MG63 (cell line): ENCODE measurements at regions not wholly inside any gene's neighbourhood (a gene's known extent, or its start where the extent isn't known, plus 50 kb on each side); places are given as distances from the start of the nearest gene placed in this dataset.

Source experiments
- DNase-seq: peaks from one replicate; pipeline ENCODE4 v3.0.0-alpha.2; 2020
- H3K27me3 ChIP-seq: fragments of 250-450 bp; sonication (Bioruptor Pico); 2 replicates; pipeline ENCODE4 v1.5.1; 2020; ENCODE audit warnings: mild to moderate bottlenecking, moderate library complexity
- H3K36me3 ChIP-seq: fragments of 250-450 bp; sonication (Bioruptor Pico); 2 replicates; pipeline ENCODE4 v1.5.1; 2020; ENCODE audit warnings: mild to moderate bottlenecking, moderate library complexity
- H3K4me3 ChIP-seq: fragments of 250-450 bp; sonication (Bioruptor Pico); 2 replicates; pipeline ENCODE4 v1.5.1; 2020; ENCODE audit warnings: mild to moderate bottlenecking, moderate library complexity
- H3K9me3 ChIP-seq: fragments of 250-450 bp; sonication (Bioruptor Pico); 2 replicates; pipeline ENCODE4 v1.5.1; 2020; ENCODE audit warnings: mild to moderate bottlenecking, moderate library complexity

GRCh38 chr10:83127942-83128575 lies 1011.2 kb upstream of the GHITM start:
- Histone ChIP-seq H3K27me3 (no peaks in the 10 kb centered on the region), H3K4me3 (no peak overlapping the region), H3K36me3 (no peaks in the 10 kb centered on the region), H3K9me3 (no peaks in the 10 kb centered on the region; the same call in 1 of the 2 replicates)
- DNase-seq: peak; percentile 58

- Histone ChIP-seq H3K27me3 (no peaks in the 10 kb centered on the region), H3K4me3 (no peak overlapping the region), H3K9me3 (no peaks in the 10 kb centered on the region), H3K36me3 (no peaks in the 10 kb centered on the region)
- no peak for DNase-seq
Measured at GRCh38 chr10:83140811-83141210, 998.5 kb upstream of the GHITM start.

DNA sequence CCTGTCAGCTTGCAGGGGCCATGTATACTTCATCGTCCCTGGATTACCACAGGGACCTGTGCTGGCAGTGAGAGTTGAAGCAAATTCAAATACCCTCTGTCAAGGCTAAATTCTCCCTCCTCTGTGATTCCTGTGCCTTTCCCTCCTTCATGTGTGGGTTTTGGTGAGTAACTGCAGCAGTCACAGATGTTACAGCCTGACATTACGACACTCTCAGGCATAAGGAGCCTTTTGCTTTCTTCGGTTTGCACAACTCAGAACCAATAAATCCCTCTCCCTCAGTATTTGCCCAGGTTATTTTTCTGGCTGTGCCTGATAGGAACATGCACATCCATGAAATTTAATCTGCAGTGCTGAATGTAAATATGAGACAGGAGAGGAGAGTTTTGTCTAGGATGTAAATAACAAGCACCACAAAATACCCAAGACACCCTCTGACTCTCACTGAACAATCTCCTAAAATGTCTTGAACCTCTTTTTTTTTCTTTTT lies 997.2 kb upstream of the GHITM start:
- H3K9me3 ChIP-seq: no peaks in the 10 kb centered on the region
- no peaks in the 10 kb centered on the region for H3K27me3 ChIP-seq
- no peaks in the 10 kb centered on the region for H3K36me3 ChIP-seq
- DNase-seq: no peak
- no peak overlapping the region for H3K4me3 ChIP-seq

- H3K9me3 ChIP-seq: no peaks in the 10 kb centered on the region
- H3K27me3 ChIP-seq: no peaks in the 10 kb centered on the region
- no peaks in the 10 kb centered on the region for H3K36me3 ChIP-seq
- H3K4me3 ChIP-seq: no peak overlapping the region
- DNase-seq: no peak
Measured at GRCh38 chr10:83144461-83144860, 994.8 kb upstream of the GHITM start.

DNA sequence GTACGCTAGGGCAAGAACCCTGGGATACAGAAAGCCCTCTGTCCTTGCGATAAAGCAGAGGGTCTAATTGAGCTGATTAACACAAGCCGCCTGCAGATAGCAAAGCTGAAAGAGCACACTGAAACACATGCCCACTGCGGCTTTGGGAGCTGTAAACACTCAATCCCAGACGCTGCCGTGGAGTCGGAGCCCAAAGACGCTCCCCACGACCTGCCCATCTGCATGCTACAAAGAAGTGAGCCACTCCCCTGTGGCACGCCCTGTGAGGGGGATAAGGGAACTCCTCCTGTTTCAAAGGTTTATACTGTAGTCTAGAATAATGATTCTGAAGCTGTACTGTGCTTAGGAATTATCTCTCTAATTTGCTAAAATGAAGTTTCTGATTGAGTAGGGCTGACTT lies 985.6 kb upstream of the GHITM start:
- H3K9me3 ChIP-seq: no peaks in the 10 kb centered on the region
- DNase-seq: no peak
- no peaks in the 10 kb centered on the region for H3K27me3 ChIP-seq
- no peaks in the 10 kb centered on the region for H3K36me3 ChIP-seq
- H3K4me3 ChIP-seq: no peak overlapping the region

DNA sequence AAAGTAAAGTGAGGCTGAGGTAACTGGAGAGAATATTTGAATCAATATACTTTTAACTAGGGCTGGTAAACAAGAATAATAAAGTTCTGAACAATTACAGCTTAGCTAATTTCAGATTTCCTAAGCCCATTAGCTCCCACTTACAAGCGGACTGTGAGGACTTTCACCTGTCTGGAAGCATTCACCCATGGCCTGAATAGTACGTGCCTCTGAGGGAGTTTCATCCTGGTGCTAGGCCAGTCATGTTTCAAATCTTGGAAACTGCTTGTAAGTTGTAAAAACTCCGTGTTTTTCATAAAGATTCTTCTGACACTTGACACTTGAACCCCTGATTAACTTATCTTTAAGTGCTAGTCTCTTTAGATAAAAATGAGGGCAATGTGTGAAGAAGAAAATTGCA lies 975.2 kb upstream of the GHITM start:
- no peak for DNase-seq
- Histone ChIP-seq H3K27me3 (no peaks in the 10 kb centered on the region), H3K4me3 (no peak overlapping the region), H3K36me3 (no peaks in the 10 kb centered on the region), H3K9me3 (no peaks in the 10 kb centered on the region)

GRCh38 chr10:83165265-83165664 lies 974.0 kb upstream of the GHITM start:
- Histone ChIP-seq H3K4me3 (no peak overlapping the region), H3K27me3 (no peaks in the 10 kb centered on the region), H3K9me3 (no peaks in the 10 kb centered on the region), H3K36me3 (no peaks in the 10 kb centered on the region)
- no peak for DNase-seq

DNA sequence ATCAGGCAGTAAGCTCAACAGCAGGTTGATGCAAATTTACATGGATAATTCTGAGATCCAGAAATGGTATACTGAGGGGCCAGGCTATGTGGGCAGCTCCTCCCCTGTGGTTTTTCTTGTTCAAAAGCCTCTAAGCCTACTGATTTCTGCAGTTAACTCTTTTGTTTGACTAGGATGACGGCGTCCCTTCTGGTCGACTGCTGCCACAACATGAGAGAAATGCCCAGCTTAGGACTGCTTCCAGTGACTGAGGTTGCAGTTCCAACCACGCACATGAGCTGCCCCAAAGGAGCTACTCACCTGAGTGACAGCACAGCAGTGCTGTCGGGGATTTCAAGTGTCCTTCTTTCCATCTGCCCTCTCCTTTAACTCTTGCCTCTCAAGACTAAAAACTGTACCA lies 973.0 kb upstream of the GHITM start:
- H3K36me3 ChIP-seq: no peaks in the 10 kb centered on the region
- 0 out of 2 replicates have a peak, but pooled peaks cover 3% of the 10 kb centered on the region for H3K9me3 ChIP-seq
- no peaks in the 10 kb centered on the region for H3K27me3 ChIP-seq
- no peak overlapping the region for H3K4me3 ChIP-seq
- no peak for DNase-seq

DNA sequence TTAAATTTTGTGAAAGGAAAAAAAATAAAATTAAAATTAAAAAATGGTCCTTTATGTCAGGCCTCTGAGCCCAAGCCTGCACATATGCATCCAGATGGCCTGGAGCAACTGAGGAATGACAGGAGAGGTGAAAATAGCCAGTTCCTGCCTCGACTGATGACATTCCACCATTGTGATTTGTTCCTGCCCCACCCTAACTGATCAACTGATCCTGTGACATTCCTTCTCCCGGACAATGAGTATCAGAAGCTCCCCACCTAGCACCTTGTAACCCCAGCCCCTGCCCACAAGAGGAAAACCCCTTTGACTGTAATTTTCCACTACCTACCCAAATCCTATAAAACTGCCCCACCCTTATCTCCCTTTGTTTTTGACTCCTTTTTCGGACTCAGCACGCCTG lies 972.2 kb upstream of the GHITM start:
- no peaks in the 10 kb centered on the region for H3K27me3 ChIP-seq
- H3K9me3 ChIP-seq: 0 out of 2 replicates have a peak, but pooled peaks cover 3% of the 10 kb centered on the region
- H3K4me3 ChIP-seq: no peak overlapping the region
- H3K36me3 ChIP-seq: no peaks in the 10 kb centered on the region
- DNase-seq: no peak

DNA sequence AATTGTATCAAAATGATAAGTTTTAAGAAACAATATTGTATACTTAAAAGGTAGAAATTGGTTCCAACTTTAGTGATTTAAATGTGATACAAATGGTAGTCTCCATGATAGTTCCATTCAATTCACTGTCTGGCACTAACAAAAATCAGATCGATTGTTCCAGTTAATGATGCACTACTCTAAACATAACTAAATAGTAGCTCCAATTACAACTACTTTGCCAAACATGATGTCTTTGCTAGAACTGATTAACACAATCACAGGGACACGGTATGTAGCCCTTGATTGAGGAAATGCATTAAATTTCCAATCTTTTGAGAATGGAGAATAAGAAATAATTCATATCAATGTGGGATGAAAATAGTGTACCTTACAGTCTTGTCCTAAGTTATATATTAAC lies 962.4 kb upstream of the GHITM start:
- Histone ChIP-seq H3K9me3 (peaks cover 5% of the 10 kb centered on the region; the same call in 1 of the 2 replicates), H3K36me3 (no peaks in the 10 kb centered on the region), H3K4me3 (no peak overlapping the region), H3K27me3 (no peaks in the 10 kb centered on the region)
- no peak for DNase-seq

DNA sequence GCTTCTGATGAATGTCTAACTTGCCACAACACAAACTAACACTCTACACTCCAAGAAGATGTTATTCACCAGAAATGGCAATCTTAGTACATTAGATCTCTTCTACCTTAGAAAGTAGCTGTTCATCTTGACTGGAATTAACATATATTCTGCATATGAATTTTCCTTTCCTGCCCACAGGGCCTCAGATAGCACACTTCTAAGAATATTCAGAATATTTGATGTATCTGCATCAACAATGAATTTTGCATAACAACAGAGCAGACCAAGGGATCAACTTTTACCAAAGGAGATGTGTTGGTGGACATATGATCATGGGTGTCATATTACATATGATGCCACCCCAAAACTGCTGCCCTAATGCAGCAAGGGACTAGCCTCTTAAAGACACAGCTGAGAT lies 960.8 kb upstream of the GHITM start:
- no peak overlapping the region for H3K4me3 ChIP-seq
- H3K9me3 ChIP-seq: no peaks in the 10 kb centered on the region
- H3K27me3 ChIP-seq: no peaks in the 10 kb centered on the region
- no peak for DNase-seq
- H3K36me3 ChIP-seq: no peaks in the 10 kb centered on the region

- Histone ChIP-seq H3K9me3 (no peaks in the 10 kb centered on the region), H3K27me3 (no peaks in the 10 kb centered on the region), H3K36me3 (no peaks in the 10 kb centered on the region), H3K4me3 (no peak overlapping the region)
- no peak for DNase-seq
Measured at GRCh38 chr10:83179371-83179770, 959.9 kb upstream of the GHITM start.

DNA sequence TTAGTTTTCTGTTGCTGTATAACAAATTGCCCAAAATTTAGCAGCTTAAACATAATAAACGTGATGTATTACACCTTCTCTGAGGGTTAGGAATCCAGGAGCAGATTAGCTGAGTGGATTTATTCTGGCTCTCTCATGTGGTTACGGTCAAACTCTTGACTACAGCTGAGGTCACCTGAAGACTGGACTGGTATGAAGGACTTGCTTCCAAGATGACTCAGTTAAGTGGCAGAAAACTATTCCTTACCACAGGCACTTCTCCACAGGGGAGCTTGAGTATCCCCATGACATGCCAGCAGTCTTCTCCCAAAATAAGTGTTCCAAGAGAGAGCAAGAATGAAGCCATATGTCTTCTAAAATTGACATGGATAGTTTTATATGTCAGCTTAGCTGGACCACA lies 957.2 kb upstream of the GHITM start:
- Histone ChIP-seq H3K9me3 (no peaks in the 10 kb centered on the region), H3K36me3 (no peaks in the 10 kb centered on the region), H3K27me3 (no peaks in the 10 kb centered on the region), H3K4me3 (no peak overlapping the region)
- peak; percentile 56 for DNase-seq

GRCh38 chr10:83184641-83185040 lies 954.7 kb upstream of the GHITM start:
- no peak overlapping the region for H3K4me3 ChIP-seq
- no peaks in the 10 kb centered on the region for H3K9me3 ChIP-seq
- no peaks in the 10 kb centered on the region for H3K36me3 ChIP-seq
- H3K27me3 ChIP-seq: no peaks in the 10 kb centered on the region
- DNase-seq: peak; percentile 61

GRCh38 chr10:83190614-83191013 lies 948.7 kb upstream of the GHITM start:
- Histone ChIP-seq H3K27me3 (no peaks in the 10 kb centered on the region), H3K4me3 (no peak overlapping the region), H3K36me3 (no peaks in the 10 kb centered on the region), H3K9me3 (no peaks in the 10 kb centered on the region)
- DNase-seq: no peak

- H3K36me3 ChIP-seq: no peaks in the 10 kb centered on the region
- 0 out of 2 replicates have a peak, but pooled peaks cover 2% of the 10 kb centered on the region for H3K9me3 ChIP-seq
- DNase-seq: no peak
- no peak overlapping the region for H3K4me3 ChIP-seq
- no peaks in the 10 kb centered on the region for H3K27me3 ChIP-seq
Measured at GRCh38 chr10:83193026-83193425, 946.3 kb upstream of the GHITM start.

- Histone ChIP-seq H3K27me3 (no peaks in the 10 kb centered on the region), H3K36me3 (no peaks in the 10 kb centered on the region), H3K9me3 (0 out of 2 replicates have a peak, but pooled peaks cover 2% of the 10 kb centered on the region), H3K4me3 (no peak overlapping the region)
- no peak for DNase-seq
Measured at GRCh38 chr10:83195021-83195420, 944.3 kb upstream of the GHITM start.

DNA sequence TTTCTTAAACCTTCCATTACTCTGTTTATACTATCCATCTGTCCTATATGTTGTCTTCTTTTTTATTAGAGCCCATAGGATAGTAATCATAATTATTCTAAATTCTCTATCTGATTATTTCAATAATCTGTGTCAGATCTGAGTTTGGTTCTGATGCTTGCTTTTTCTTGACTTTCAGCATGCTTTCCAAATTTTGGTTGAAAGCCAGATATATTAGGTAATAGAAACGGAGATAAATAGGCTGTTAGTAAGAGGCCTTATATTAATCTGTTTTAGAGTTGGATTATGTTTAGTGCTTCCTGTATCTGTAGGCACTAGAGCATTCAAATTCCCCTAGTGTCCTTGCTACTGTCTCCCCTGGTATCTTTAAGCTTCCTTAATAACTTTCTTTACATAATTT lies 939.9 kb upstream of the GHITM start:
- Histone ChIP-seq H3K27me3 (no peaks in the 10 kb centered on the region), H3K4me3 (no peak overlapping the region), H3K9me3 (0 out of 2 replicates have a peak, but pooled peaks cover 2% of the 10 kb centered on the region), H3K36me3 (no peaks in the 10 kb centered on the region)
- DNase-seq: no peak
